SK-N-SH treated with all-trans-retinoic acid at 6 μM for 48 hours (cell line): ENCODE measurements at regions not wholly inside any gene's neighbourhood (a gene's known extent, or its start where the extent isn't known, plus 50 kb on each side); places are given as distances from the start of the nearest gene placed in this dataset.

Experiments
- ARNTL ChIP-seq: fragments of 450-650 bp; formaldehyde crosslinking; IDR thresholded peaks from 2 replicates; pipeline ENCODE4 v1.5.0; 2020; ENCODE audit warnings: low read depth, mild to moderate bottlenecking, moderate library complexity, borderline replicate concordance
- BACH2 ChIP-seq: fragments of 250-450 bp; sonication (Bioruptor Pico); IDR thresholded peaks from 2 replicates; pipeline ENCODE4 v1.9.0; 2021; ENCODE audit warnings: mild to moderate bottlenecking, borderline replicate concordance
- CSRNP3 ChIP-seq: fragments of 250-450 bp; sonication (Bioruptor Pico); IDR thresholded peaks from 2 replicates; pipeline ENCODE4 v1.5.1; 2021; ENCODE audit warnings: mild to moderate bottlenecking, moderate library complexity
- ESRRG ChIP-seq: fragments of 250-450 bp; sonication (Bioruptor Pico); IDR thresholded peaks from 2 replicates; pipeline ENCODE4 v1.6.1; 2021; ENCODE audit warnings: mild to moderate bottlenecking
- GLIS3 ChIP-seq: fragments of 250-450 bp; sonication (Bioruptor Pico); IDR thresholded peaks from 2 replicates; pipeline ENCODE4 v1.5.0; 2020; ENCODE audit warnings: mild to moderate bottlenecking, moderate library complexity
- PPARA ChIP-seq: fragments of 250-450 bp; sonication (Bioruptor Pico); IDR thresholded peaks from 2 replicates; pipeline ENCODE4 v1.5.0; 2020; ENCODE audit warnings: mild to moderate bottlenecking, borderline replicate concordance
- RARB ChIP-seq: fragments of 250-450 bp; sonication (Bioruptor Pico); IDR thresholded peaks from 2 replicates; pipeline ENCODE4 v1.8.0; 2021; ENCODE audit warnings: mild to moderate bottlenecking, moderate library complexity
- TCF4 ChIP-seq: fragments of 250-450 bp; sonication (Bioruptor Pico); IDR thresholded peaks from 2 replicates; pipeline ENCODE4 v1.8.0; 2021; ENCODE audit warnings: mild to moderate bottlenecking, moderate library complexity, borderline replicate concordance
- TOX ChIP-seq: fragments of 250-450 bp; sonication (Bioruptor Pico); IDR thresholded peaks from 2 replicates; pipeline ENCODE4 v1.8.0; 2021; ENCODE audit warnings: mild to moderate bottlenecking, moderate library complexity, borderline replicate concordance
- TF ChIP-seq, protein P1 (sequence below): fragments of 250-450 bp; sonication (Bioruptor Pico); IDR thresholded peaks from 2 replicates; pipeline ENCODE4 v1.8.0; 2020; ENCODE audit warnings: mild to moderate bottlenecking, moderate library complexity, borderline replicate concordance

DNA sequence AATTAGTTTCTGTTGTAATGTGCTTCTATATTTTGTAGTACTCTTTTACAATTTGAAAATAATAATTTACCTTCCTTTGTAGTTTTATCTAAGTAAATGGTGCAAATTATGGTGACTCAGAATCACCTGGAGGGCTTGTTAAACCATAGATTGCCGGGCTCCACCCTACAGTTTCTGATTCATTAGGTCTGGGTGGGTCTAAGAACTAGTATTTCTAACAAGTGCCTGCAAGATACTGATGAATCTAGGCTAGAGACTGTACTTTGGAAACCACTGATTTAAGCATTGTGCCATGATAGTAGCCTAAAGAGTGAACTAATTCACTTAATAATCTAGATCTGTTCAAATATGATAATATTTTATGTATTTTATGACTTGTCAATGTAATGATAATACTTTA is 437.4 kb upstream of the SPRY2 start:
- TF ChIP-seq, protein P1, sequence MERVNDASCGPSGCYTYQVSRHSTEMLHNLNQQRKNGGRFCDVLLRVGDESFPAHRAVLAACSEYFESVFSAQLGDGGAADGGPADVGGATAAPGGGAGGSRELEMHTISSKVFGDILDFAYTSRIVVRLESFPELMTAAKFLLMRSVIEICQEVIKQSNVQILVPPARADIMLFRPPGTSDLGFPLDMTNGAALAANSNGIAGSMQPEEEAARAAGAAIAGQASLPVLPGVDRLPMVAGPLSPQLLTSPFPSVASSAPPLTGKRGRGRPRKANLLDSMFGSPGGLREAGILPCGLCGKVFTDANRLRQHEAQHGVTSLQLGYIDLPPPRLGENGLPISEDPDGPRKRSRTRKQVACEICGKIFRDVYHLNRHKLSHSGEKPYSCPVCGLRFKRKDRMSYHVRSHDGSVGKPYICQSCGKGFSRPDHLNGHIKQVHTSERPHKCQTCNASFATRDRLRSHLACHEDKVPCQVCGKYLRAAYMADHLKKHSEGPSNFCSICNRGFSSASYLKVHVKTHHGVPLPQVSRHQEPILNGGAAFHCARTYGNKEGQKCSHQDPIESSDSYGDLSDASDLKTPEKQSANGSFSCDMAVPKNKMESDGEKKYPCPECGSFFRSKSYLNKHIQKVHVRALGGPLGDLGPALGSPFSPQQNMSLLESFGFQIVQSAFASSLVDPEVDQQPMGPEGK (CRISPR knock-in tag) = no peak
- no peak for TF ChIP-seq GLIS3 (CRISPR knock-in tag)
- TF ChIP-seq ESRRG = no peak
- no peak for TF ChIP-seq TOX (CRISPR knock-in tag)
- TF ChIP-seq ARNTL = no peak
- TF ChIP-seq CSRNP3 (CRISPR knock-in tag) = no peak
- no peak for TF ChIP-seq PPARA (CRISPR knock-in tag)
- no peak for TF ChIP-seq BACH2
- TF ChIP-seq TCF4 (CRISPR knock-in tag) = no peak
- TF ChIP-seq RARB (CRISPR knock-in tag) = no peak
